Gastrocnemius medialis (tissue), 4 donors: ENCODE measurements at regions not wholly inside any gene's neighbourhood (a gene's known extent, or its start where the extent isn't known, plus 50 kb on each side); places are given as distances from the start of the nearest gene placed in this dataset.

Experiments
- POLR2A ChIP-seq, 2 donors: fragments of 450-650 bp; IDR thresholded peaks; one replicate each; pipeline ENCODE4 v1.6.1; 2017; ENCODE audit warnings: antibody characterized with exemption in 2 of 2, mild to moderate bottlenecking in 2 of 2, moderate library complexity in 2 of 2
- TF ChIP-seq, protein P1 (sequence below), 5 experiments: fragments of 450-650 bp in 3 of 5; fragments of 200-600 bp in 2 of 5; sonication (generic) in 2 of 5; IDR thresholded peaks in 4 of 5; conservative IDR thresholded peaks in 1 of 5; 1 replicate in 4 of 5; 2 replicates in 1 of 5; pipeline ENCODE4 v1.5.1; 2016 to 2019; ENCODE audit warnings: antibody characterized with exemption in 5 of 5, mild to moderate bottlenecking in 3 of 5, moderate library complexity in 3 of 5

DNA sequence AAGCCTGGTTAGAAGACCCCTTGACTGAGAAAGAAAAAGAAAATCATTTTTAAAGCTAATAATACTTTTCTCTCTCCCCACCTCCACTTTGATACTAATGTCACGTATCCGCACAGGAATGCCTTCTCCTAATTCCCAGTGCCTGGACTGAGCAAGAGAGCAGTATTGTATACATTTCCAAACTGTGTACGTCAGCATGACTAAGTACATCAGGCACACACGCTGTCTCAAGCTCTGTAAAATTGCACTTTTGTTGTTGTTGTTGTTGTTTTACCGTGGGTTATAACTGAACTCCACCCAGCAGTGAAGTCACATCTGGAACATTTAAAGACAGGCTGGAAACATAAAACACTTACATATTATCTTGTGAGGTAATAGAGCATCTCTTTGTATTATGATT lies 407.6 kb downstream of the DNAH5 start:
- TF ChIP-seq, protein P1, sequence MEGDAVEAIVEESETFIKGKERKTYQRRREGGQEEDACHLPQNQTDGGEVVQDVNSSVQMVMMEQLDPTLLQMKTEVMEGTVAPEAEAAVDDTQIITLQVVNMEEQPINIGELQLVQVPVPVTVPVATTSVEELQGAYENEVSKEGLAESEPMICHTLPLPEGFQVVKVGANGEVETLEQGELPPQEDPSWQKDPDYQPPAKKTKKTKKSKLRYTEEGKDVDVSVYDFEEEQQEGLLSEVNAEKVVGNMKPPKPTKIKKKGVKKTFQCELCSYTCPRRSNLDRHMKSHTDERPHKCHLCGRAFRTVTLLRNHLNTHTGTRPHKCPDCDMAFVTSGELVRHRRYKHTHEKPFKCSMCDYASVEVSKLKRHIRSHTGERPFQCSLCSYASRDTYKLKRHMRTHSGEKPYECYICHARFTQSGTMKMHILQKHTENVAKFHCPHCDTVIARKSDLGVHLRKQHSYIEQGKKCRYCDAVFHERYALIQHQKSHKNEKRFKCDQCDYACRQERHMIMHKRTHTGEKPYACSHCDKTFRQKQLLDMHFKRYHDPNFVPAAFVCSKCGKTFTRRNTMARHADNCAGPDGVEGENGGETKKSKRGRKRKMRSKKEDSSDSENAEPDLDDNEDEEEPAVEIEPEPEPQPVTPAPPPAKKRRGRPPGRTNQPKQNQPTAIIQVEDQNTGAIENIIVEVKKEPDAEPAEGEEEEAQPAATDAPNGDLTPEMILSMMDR (IDR thresholded peaks at IDR 0.05 in 4 of 5, conservative IDR thresholded peaks at IDR 0.05 in 1 of 5), result no peak
- TF ChIP-seq POLR2A (IDR thresholded peaks at IDR 0.05), result no peak
